HG02759 (cell line): ENCODE measurements at regions not wholly inside any gene's neighbourhood (a gene's known extent, or its start where the extent isn't known, plus 50 kb on each side); places are given as distances from the start of the nearest gene placed in this dataset.

Experiments
- ATAC-seq: cut with Tn5 transposase; IDR thresholded peaks from one replicate; pipeline ENCODE4 v1.9.1; 2021; ENCODE audit warnings: mild to moderate bottlenecking, moderate library complexity; ENCODE audit not compliant: unreplicated experiment

DNA sequence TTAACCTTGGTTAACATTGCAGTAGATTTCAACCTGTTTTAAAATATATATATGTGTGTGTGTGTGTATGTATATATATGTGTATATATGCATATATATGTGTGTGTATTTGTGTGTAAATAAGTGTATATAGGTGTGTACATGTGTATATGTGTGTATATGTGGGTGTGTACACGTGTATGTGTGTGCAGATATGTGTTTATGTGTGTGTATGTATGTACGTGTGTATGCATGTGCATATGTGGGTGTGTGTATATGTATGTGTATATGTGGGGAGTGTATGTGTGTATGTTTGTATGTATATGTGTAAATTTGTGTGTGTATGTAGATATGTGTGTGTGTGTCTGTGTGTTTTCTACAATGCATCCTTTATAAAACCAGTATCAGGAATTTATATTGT lies 205.5 kb upstream of the FOXF1 start:
- ATAC-seq: no peak

DNA sequence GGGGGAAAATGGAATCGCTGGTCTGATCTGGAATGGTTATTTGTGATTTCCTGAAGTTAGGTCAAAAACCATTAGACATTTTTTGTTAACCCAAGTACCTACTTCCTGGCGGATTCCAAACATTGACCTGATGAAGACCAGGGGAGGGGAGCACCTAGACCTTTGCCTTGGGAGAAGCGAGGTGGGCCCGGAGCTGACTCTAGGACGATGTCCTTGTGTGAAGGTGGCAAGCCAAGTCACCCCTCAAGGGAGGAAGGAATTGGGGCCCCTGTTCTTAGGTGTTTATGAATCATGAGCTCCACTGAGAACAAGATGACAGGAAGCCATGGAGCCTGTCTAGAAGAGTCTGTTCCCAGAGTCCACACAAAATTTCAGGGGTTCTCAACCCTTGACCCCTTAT lies 204.9 kb upstream of the FOXF1 start:
- no peak for ATAC-seq

DNA sequence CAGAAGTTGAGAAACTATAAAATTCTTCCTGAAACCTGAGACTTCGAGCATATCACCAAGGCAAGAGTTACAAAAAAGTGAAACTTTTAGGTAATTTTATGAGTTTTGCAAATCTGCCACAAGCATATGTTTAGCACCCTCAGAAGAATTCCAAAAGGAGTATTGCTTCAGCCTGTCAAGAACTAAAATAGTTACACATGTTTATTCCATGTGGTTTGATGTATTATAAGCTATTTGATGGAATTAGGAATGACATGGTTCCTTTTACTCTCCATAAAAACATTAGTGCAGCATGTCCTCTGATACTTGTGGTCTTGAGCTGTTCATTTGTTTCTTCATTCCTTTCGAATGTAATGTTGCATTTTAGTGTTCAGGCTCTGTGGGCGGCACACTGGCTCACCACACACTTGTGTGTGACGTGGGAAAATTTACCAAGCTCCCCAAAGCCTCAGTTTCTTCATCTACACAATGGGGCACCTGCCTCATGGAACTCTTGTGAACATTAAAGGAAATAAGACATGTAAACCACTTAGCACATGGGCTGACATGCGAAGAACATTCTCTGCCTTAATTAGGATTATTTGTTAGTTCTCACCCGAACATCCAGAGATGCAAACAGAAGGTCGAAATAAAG lies 204.2 kb upstream of the FOXF1 start:
- no peak for ATAC-seq

DNA sequence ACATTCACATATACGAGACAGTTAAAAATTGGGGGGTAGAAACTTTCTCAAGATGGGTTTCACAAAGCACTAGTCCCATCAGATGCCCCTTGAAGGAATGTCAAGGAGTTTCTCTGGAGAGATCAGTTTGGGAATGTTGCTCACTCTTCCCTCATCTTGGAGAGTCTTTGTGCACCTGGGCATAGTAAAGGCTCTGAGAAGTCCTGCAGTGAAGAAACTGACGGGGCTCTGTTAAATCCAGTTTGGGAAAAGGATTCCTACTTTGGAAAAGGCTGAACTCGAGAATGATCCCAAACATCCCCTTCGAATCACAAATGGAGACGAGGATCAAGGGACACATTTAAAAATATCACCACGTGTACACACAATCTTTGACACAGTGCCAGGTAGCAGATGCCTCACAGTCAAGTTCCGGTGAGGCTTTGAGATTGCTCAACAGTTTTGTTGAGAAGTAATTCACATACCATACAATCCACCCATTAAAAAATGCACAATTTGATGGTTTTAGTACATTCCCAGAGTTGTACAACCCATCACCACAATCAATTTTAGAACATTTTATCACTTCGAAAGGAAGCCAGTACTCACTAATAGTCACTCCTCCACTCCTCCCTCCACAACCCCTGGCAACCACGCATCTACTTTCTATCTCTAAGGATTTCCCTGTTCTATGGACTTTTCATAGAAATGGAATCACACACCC lies 203.4 kb upstream of the FOXF1 start:
- ATAC-seq: no peak

DNA sequence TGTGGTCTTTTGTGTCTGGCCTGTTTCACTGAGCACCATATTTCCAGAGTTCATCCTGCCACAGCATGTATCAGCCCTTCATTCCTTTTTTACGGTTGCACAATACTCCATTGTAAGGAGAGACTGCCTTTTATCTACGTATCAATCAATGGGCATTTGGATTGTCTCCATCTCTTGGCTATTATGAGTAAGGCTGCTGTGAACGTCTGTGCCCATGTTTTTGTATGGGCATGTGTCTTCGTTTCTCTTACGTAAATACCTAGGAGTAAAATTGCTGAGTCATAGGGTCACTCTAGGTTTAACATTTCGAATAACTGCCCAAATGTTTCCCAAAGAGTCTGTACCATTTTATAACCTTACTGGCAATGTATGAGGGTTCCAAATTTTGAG lies 202.8 kb upstream of the FOXF1 start:
- ATAC-seq: no peak

DNA sequence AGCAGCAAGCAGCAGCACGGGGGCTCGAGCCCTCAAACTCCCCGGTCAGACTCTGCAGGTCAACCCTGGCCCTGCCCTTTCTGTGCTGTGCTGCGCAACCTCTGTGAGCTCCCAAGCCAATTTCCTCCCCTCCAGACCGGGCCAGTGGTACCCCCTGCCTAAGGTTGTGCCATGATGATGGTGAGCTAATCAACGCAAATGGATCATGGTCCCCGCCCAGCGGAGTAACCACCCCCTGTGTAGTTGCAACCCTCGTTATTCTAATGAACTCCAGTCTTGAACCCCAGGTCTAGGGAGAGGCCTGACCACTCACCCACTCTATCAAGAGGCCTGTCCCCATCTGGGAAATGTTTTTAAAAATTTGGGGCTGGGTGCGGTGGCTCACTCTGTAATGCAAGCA lies 201.8 kb upstream of the FOXF1 start:
- ATAC-seq: no peak

DNA sequence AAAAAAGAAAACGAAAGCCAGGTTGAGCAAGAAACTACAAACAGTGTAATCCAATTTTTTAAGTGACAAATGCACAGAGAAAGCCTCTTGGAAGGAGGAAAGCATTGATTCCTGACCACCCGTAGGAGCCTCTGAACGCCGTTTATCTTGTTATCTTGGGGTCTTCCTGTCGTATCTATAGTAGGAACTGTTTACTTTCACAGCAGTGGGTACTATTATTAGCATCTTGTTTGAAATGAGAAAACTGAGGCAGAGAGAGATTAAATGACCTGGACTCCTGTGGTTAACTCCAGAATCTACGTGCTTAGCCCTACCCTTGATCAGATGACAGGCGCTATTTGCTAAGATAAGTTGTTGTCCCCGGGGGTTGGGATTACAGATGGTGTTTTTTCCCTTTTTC lies 196.7 kb upstream of the FOXF1 start:
- ATAC-seq: no peak

DNA sequence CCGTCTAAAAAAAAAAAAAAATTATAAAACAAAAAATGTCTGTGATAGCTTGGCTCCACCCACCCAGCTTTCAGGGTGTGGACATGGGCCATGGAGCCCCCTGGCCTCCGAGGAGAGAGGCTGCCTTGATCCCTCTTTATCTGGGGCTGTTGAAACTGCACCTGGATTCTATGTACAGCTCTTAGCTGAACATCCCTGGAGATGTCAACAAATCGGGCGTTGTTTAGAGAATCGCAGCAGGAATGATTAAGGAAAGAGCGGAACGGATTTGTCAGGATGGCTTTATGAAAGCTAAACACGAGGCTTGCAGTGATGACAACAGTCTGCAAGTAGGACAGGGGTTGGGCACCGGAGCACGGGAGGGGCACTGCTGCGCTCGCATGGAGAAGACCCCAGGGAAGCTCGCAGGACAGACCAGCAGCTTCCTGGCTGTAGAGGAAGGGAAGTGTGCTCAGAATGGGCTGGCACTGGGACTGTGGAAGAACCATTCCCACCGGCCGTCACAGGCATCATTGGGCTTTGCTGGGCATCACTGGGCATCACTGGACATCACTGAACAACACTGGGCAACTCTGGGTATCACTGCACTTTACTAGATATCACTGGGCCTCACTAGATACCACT lies 195.8 kb upstream of the FOXF1 start:
- no peak for ATAC-seq

DNA sequence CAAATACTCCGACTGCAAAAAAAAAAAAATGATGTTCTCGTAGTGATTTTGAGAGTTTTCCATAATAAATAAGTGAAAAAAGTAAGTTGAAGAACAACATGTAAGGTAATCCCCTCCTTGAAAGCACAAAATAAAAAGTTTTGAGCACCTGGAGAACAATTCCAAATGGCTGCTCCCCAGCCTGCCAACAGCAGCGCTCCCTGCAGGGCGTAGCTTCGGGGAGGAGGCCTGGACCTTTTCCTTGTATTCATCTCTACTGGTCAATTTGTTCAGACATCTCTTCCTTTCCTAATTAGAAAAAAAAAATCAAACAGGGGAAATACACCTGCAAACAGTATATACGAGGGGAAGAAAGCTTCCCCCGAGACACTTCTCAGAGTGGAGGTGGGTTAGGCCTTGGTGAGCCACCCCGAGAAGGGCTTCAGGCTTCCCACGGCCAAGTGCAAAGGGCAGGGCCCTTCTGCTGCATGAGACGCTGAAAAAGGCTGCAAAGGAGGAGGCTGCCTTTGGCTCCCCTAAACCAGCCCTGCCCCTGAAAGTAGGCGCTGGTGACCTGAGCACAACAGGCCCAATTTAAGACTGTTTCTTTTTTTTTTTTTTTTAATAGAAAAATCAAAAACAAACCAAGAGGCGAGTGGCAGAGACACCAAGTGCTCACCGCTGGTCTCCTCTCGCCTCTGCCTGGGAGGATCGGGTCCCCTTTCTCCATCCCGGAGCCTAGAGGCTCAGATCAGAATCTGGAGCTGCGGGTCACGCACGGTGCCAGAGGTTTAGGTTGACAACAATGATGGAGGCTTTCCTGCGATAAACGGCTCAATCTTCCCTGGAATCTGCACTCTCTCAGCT lies 193.1 kb upstream of the FOXF1 start:
- ATAC-seq: no peak

DNA sequence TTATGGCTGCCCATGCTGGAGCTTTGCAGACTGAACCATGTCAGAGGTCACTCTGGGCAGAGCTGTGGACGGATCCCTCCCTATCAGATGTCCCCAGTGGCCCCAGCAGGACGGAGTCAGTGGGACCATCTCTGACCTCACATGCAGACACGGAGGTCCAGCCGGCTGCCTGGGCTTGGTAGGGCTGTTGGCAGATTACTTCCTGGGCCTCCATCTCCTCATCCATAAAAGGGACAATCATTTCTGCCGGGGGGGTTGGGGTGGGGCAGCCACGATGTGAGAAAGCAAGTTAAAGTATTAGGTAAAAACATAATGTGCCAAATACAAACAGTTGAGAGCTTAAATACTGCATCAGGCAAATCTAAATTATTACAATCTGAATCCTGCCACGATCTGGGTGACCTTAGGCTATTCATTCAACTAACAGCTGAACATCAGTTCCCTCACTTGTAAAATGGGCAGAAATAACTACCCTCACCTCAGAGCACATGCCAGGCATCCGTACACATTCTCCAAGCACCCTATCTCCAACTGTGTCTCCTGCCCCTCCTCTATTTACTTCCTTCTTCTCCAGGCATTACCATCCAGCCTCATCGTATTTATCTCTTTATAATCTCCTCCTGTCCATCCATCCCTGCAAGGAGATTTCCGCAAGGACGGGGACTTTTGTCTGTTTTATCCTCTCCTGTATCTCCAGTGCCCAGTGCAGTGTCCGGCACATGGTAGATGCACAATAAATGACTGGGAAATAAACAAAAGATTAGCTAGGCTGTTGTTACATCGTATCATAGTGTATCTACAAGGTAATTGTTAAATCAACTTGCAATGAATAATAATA lies 192.3 kb upstream of the FOXF1 start:
- ATAC-seq: no peak

DNA sequence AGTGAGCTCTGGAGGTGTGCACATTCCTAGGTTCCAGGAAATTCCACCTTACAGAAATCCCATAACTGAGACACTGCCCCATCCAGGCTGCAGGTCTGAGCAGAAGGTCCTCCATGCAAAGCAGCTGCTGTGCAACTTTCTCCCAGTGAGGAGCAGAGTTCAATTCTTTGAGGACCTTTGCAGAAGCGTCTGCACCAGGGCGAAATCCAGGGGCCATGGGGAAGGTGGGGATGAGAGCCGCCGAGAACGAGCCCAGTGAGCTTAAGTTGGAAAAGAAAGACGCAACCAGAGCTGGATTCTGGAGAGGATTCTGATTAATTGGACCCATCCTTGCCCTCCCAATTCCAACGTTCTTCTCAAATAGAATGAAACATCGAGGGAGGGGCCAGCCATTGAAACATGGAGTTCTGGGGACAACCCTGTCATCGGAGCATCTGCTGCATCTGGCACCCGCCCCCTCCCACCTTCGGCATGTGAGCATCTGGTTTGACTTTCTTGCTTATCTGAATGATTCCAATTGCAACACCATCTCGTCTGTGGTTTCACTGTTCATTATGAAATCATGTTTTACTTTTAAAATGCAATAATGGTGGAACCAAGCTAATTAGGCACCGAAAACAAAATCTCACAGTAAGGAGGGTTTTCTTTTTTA lies 190.6 kb upstream of the FOXF1 start:
- no peak for ATAC-seq

DNA sequence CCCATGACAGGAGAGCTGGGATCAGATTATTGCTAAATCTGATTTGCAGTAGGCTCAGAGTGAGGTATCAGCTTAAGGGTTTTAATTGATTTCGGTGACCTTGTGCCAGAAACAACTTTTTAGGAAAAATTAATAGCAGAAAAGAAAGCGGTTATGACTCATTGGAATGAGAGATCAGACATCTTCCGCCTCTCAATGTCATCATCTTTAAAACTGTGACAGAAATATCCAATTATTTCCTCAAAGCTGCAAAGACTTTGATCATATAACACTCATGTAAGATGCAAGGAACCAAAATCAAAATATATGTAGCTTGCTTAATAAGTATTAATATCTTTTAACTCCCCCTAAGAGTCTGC lies 190.1 kb upstream of the FOXF1 start:
- no peak for ATAC-seq

DNA sequence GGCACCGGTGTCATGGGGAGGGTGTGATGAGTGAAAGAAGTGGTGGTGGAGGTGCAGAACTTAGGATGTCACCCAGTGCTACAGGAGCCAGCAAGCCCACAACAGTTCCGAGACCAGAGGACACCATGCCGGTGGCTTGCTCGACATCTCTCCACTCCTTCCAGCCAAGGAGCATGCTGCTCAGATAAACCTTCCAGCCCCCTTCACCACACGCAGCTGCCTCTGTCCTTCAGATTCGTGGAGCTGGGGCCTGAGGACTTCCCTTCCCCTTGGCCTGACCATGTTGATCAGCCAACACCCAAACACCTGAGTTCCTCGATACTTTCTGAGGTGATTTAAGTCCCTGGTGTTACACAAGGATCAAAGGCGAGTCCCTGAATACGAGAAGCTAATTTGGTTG lies 188.8 kb upstream of the FOXF1 start:
- no peak for ATAC-seq

DNA sequence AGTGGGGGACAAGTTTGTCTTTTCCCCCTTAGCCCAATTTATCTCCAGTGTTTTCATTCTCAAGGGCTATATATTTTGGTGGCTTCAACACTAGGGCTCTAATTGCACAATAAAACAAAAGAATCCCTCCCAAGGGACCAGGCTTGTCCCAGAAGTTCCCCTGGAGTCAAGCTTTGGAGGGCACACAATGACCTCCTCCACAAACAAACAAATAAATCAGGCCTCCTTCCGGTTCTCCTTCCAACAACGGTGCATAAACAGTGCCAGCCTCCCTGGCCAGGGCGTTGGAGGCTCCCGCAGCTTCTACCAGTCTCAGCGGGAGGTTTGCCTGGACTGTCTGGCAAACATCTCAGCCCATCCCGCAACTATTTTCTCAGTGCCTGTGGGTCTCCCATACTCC lies 188.0 kb upstream of the FOXF1 start:
- ATAC-seq: no peak

DNA sequence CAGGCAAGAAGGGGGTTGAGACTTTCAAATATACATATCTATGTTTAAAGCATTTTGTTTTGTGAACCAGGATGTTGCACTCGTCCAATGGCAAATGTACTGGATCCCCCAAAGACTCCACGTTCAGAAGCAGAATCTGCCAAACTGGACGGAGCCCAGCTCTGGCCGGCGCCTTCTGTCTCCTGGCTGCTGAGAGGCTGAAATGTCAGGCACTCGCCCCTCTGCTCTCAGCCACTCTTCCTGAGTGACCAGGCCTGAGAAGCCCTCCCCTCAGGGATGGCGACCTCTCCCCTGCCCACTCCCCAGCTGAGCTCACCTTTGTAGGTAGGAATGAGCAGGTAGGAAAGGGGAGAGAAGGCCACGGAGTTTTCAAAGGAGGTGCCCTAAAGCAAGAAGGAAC lies 187.5 kb upstream of the FOXF1 start:
- no peak for ATAC-seq

DNA sequence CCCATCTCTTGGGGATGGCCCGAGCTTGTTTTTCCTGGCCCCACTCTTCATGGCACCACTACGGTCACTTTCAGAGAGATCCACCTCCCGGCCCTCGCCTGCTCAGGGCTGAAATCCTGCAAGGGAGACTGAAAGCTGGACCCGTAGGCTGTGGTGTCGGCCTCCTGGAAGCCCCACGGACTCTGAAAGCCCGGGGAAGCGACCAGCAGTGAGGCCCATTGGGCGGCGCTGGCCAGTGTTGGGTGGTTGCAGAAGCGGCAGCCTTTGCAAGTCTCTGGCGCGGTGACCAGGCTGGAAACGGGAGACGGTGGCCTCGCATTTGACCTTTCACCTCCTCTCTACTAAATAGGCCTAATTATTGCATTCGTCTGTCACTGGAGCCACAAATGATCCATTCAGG lies 186.0 kb upstream of the FOXF1 start:
- no peak for ATAC-seq

DNA sequence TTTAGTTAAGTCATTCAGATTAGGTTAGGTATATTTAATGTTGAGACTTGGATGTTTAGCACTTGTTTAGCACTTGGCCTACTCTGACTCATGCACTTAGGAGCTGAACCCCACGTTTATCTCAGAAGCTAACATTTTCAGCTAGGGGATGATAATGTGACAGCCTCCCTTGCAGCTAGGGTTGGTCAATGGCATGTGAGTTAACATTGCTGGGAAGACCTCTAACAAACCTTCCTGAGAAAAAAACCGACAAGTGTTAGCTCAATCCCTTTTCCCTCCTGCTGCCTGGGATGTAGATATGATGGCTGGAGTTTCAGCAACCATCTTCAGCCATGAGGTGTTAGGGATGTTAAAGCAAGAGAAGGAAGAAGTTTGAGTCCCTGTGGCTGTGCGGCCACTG lies 185.0 kb upstream of the FOXF1 start:
- no peak for ATAC-seq

DNA sequence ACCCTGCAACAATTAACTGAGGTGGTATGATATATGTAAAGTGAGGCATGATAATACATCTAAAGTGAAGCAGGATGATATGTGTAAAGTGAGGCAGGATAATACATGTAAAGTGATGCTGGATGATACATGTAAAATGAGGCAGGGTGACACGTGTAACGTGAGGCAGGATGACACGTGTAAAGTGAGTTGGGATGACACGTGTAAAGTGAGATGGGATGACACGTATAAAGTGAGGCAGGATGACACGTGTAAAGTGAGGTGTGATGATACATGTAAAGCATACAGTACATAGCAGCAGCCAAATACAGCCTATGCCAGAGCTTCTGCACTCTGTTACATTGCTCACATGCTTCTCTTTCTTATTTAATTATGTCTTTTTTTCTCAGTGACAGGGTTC lies 184.4 kb upstream of the FOXF1 start:
- ATAC-seq: no peak

DNA sequence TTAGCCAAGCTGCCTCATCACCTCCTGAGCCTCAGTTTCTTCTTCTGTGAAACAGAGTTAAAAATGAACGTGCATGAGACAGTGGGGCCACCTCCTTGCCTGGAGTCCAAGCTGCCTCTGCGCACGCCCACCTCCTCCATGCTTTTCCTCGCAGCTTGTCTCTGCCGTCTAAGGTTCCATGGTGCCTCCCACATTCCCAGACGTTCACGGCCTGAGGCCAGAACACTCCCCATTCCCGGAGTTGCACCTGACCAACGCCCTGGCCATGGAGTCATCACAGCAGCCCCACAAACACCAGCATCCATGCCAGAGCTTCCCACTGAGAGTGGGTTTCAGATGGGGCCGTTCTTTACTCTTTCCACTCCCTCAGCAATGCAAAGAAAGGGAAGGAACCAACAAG lies 183.0 kb upstream of the FOXF1 start:
- ATAC-seq: no peak

DNA sequence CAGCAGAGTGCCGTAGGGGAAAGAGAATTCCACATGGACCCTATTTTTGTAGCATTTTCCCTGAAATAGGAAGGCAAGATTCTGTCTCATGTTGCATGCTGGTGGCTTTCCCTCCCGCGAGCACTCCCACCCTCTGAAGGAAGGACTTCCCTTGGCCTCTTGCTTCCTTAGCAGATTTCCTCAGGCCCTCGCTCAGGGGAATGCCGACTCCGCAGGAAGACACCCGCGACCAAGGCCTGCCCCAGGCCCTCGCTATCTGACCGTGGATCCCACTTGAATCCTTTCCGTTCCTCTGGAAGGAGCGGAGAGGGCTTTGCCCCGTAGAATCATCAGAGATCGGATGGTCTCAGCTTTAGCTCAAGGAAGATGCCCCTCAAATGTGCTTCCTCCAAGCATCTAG lies 179.4 kb upstream of the FOXF1 start:
- no peak for ATAC-seq
